H1 (cell line): ENCODE measurements at regions not wholly inside any gene's neighbourhood (a gene's known extent, or its start where the extent isn't known, plus 50 kb on each side); places are given as distances from the start of the nearest gene placed in this dataset.

Experiments
- CTCF ChIA-PET: fragments of 300-600 bp; sonication (Branson Sonifier 250); formaldehyde crosslinking; loops from one replicate; lab custom pipeline; 2021; ENCODE audit not compliant: partially characterized antibody; lab: Charles Lee
- POLR2A ChIA-PET: fragments of 300-600 bp; sonication (Branson Sonifier 250); formaldehyde crosslinking; loops from one replicate; lab custom pipeline; 2021; ENCODE audit warnings: inconsistent platforms; ENCODE audit not compliant: partially characterized antibody; lab: Charles Lee
- DNase-seq, 2 experiments: peaks; one replicate each; pipeline versions ENCODE4 v3.0.0 to v3.0.0-alpha.2; 2010 to 2022; ENCODE audit warnings: low spot score in 2 of 2, low read depth in 1 of 2, mixed read lengths in 1 of 2
- FAIRE-seq: peaks from 2 replicates; lab custom pipeline; 2011; peaks lifted over from hg19 to GRCh38; lab: Jason Lieb, UNC
- H2AFZ ChIP-seq: 2 replicates; pipeline ENCODE4 v1.8.1; 2012; ENCODE audit warnings: low read length, inconsistent platforms
- H2AK5ac ChIP-seq: 2 replicates; pipeline ENCODE4 v1.6.1; 2013; ENCODE audit warnings: low read depth, low read length
- H2BK120ac ChIP-seq: replicated peaks from 2 replicates; pipeline ENCODE3; 2013; ENCODE audit warnings: low read depth, low read length, inconsistent platforms
- H2BK12ac ChIP-seq: 2 replicates; pipeline ENCODE4 v1.6.1; 2013; ENCODE audit warnings: low read depth, low read length
- H2BK15ac ChIP-seq: 2 replicates; pipeline ENCODE4 v1.6.1; 2013; ENCODE audit warnings: low read length
- H2BK20ac ChIP-seq: 2 replicates; pipeline ENCODE4 v1.6.1; 2013; ENCODE audit warnings: low read length
- H2BK5ac ChIP-seq: 2 replicates; pipeline ENCODE4 v1.6.1; 2013; ENCODE audit warnings: low read depth, low read length
- H3K14ac ChIP-seq: 2 replicates; pipeline ENCODE4 v1.6.1; 2013; ENCODE audit warnings: inconsistent platforms; ENCODE audit not compliant: insufficient read length
- H3K18ac ChIP-seq: 2 replicates; pipeline ENCODE4 v1.6.1; 2013; ENCODE audit warnings: low read length; ENCODE audit errors: extremely low read depth
- H3K23ac ChIP-seq: 2 replicates; pipeline ENCODE4 v1.6.1; 2013; ENCODE audit warnings: inconsistent platforms; ENCODE audit not compliant: insufficient read length
- H3K23me2 ChIP-seq: 2 replicates; pipeline ENCODE4 v1.6.1; 2013; ENCODE audit warnings: low read depth, low read length
- H3K27ac ChIP-seq: 2 replicates; pipeline ENCODE4 v1.6.1; 2011; ENCODE audit warnings: low read depth, low read length, inconsistent platforms
- H3K27me3 ChIP-seq, 4 experiments: replicated peaks in 1 of 4; 1 replicate in 1 of 4; 2 replicates in 3 of 4; pipeline versions ENCODE4 v1.6.1 to v1.8.1; 2011 to 2013; ENCODE audit warnings: low read length in 3 of 4, mild to moderate bottlenecking in 3 of 4, inconsistent platforms in 2 of 4, mixed read lengths in 2 of 4, moderate library complexity in 1 of 4; ENCODE audit not compliant: control insufficient read depth in 3 of 4, insufficient read depth in 3 of 4; ENCODE audit errors: extremely low read depth in 1 of 4
- H3K36me3 ChIP-seq, 4 experiments: 2 replicates each; pipeline versions ENCODE4 v1.6.1 to v1.8.1; 2011 to 2013; ENCODE audit warnings: mild to moderate bottlenecking in 4 of 4, low read length in 3 of 4, moderate library complexity in 2 of 4, control low read depth in 1 of 4, inconsistent platforms in 1 of 4; ENCODE audit not compliant: insufficient read depth in 4 of 4, control insufficient read depth in 2 of 4
- H3K4ac ChIP-seq: replicated peaks from 2 replicates; pipeline ENCODE3; 2013; ENCODE audit warnings: low read length, low read depth, mixed read lengths, inconsistent platforms; ENCODE audit not compliant: insufficient read length
- H3K4me1 ChIP-seq, 4 experiments: replicated peaks in 1 of 4; 1 replicate in 1 of 4; 2 replicates in 3 of 4; pipeline versions ENCODE4 v1.6.1 to v1.8.1; 2011 to 2013; ENCODE audit warnings: low read length in 3 of 4, inconsistent platforms in 2 of 4, mixed read lengths in 1 of 4; ENCODE audit not compliant: insufficient read depth in 4 of 4, control insufficient read depth in 3 of 4
- H3K4me2 ChIP-seq, 2 experiments: 2 replicates each; pipeline versions ENCODE4 v1.6.1 to v1.8.1; 2011 to 2013; ENCODE audit warnings: low read depth in 2 of 2, low read length in 2 of 2, control low read depth in 1 of 2, inconsistent platforms in 1 of 2, mild to moderate bottlenecking in 1 of 2; ENCODE audit not compliant: insufficient read depth in 1 of 2
- H3K4me3 ChIP-seq, 4 experiments: fragments of 200-600, 300-600 bp in 1 of 4; sonication (generic), shearing (Covaris generic), sonication (Bioruptor Twin) in 1 of 4; 2 replicates each; pipeline versions ENCODE4 v1.5.1 to v1.8.1; 2011 to 2016; ENCODE audit warnings: low read length in 4 of 4, low read depth in 3 of 4, control low read depth in 2 of 4, inconsistent platforms in 2 of 4, mild to moderate bottlenecking in 2 of 4, mixed read lengths in 1 of 4, moderate library complexity in 1 of 4; ENCODE audit not compliant: insufficient read depth in 2 of 4; ENCODE audit errors: extremely low read depth in 1 of 4
- H3K56ac ChIP-seq: replicated peaks from 2 replicates; pipeline ENCODE3; 2013; ENCODE audit warnings: low read depth, mild to moderate bottlenecking, mixed read lengths, low read length, inconsistent platforms; ENCODE audit not compliant: insufficient read length
- H3K79me1 ChIP-seq: 2 replicates; pipeline ENCODE4 v1.6.1; 2013; ENCODE audit warnings: low read depth, low read length, control low read depth
- H3K79me2 ChIP-seq, 2 experiments: 2 replicates each; pipeline versions ENCODE4 v1.6.1 to v1.8.1; 2012 to 2013; ENCODE audit warnings: low read length in 2 of 2, mild to moderate bottlenecking in 2 of 2, inconsistent platforms in 1 of 2; ENCODE audit not compliant: insufficient read depth in 2 of 2, control insufficient read depth in 1 of 2
- H3K9ac ChIP-seq, 4 experiments: replicated peaks in 1 of 4; 1 replicate in 1 of 4; 2 replicates in 3 of 4; pipeline versions ENCODE4 v1.6.1 to v1.8.1; 2011 to 2013; ENCODE audit warnings: low read depth in 3 of 4, low read length in 3 of 4, control low read depth in 2 of 4, mild to moderate bottlenecking in 2 of 4, moderate library complexity in 2 of 4, inconsistent platforms in 1 of 4; ENCODE audit errors: extremely low read depth in 1 of 4
- H3K9me3 ChIP-seq, 2 experiments: 2 replicates each; pipeline versions ENCODE4 v1.6.1 to v1.8.1; 2012 to 2013; ENCODE audit warnings: mild to moderate bottlenecking in 2 of 2, moderate library complexity in 2 of 2, control low read depth in 1 of 2, inconsistent platforms in 1 of 2, low read depth in 1 of 2, low read length in 1 of 2, mixed read lengths in 1 of 2; ENCODE audit not compliant: insufficient read depth in 2 of 2
- H4K20me1 ChIP-seq, 2 experiments: replicated peaks in 1 of 2; 2 replicates each; pipeline versions ENCODE3 to v1.8.1; 2011 to 2013; ENCODE audit warnings: inconsistent platforms in 2 of 2, low read length in 2 of 2, mild to moderate bottlenecking in 1 of 2; ENCODE audit not compliant: insufficient read depth in 2 of 2, control insufficient read depth in 1 of 2
- H4K5ac ChIP-seq: 2 replicates; pipeline ENCODE4 v1.6.1; 2013; ENCODE audit warnings: low read length, low read depth, mixed read lengths, inconsistent platforms; ENCODE audit not compliant: insufficient read length
- H4K8ac ChIP-seq: 2 replicates; pipeline ENCODE4 v1.8.0; 2013; ENCODE audit warnings: mild to moderate bottlenecking, moderate library complexity, low read length, inconsistent platforms; ENCODE audit not compliant: insufficient read depth; ENCODE audit errors: extremely low read depth
- H4K91ac ChIP-seq: replicated peaks from 2 replicates; pipeline ENCODE3; 2013; ENCODE audit warnings: low read length, mixed read lengths, inconsistent platforms; ENCODE audit not compliant: insufficient read length
- POLR2A ChIP-seq, 2 experiments: IDR thresholded peaks; 1 replicate in 1 of 2; 2 replicates in 1 of 2; pipeline ENCODE4 v1.6.1; 2011; ENCODE audit warnings: low read depth in 2 of 2, low read length in 2 of 2, mild to moderate bottlenecking in 2 of 2; ENCODE audit errors: control extremely low read depth in 1 of 2
- RNF2 ChIP-seq: fragments of 200-900, 300-1000 bp; sonication (generic); IDR thresholded peaks from 2 replicates; pipeline ENCODE4 v1.7.1; 2016; ENCODE audit warnings: borderline replicate concordance, low read depth, mild to moderate bottlenecking, antibody characterized with exemption, low read length; ENCODE audit not compliant: poor library complexity, severe bottlenecking; ENCODE audit errors: missing control alignments
- RXRA ChIP-seq: IDR thresholded peaks from 2 replicates; pipeline ENCODE4 v1.6.1; 2011; ENCODE audit warnings: low read depth, mild to moderate bottlenecking, low read length, moderate library complexity; ENCODE audit not compliant: insufficient read depth
- USF2 ChIP-seq: IDR thresholded peaks from 2 replicates; pipeline ENCODE4 v1.6.1; 2011; ENCODE audit warnings: low read length, improper control_type of control experiment
- WGBS, 2 experiments: shearing (Covaris generic) in 1 of 2; methylation state at CpG; one replicate each; pipeline versions ENCODE4 v1.1.6 to v1.1.7; 2013 to 2015; ENCODE audit warnings: low lambda C conversion rate in 2 of 2, mixed read lengths in 2 of 2, inconsistent platforms in 1 of 2, low coverage in 1 of 2, missing lambda C conversion rate in 1 of 2; ENCODE audit not compliant: insufficient replicate concordance in 2 of 2, insufficient coverage in 1 of 2, insufficient read length in 1 of 2; ENCODE audit errors: extremely low coverage in 1 of 2, missing lambda C conversion rate in 1 of 2; 5-methylcytosine and 5-hydroxymethylcytosine counted together

DNA sequence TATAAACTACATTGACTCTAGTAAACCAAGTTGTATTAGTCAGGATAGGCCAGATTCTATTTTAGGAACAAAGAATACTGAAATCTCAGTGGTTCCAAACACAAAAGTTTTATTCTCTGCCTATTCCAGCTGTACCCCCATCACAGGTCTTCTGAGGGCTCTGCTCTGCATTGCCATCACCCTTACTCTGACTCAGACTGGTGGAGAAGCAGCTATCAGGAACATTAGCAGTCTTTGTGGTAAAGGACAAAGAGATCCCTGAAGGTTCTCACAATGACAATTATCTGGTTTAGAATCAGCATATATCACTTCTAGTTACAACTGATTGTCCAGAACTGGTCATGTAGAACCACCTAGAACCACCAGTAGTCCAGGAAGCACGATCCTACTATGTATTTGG is 251.1 kb downstream of the GLUD2 start:
- no peak overlapping the region for H3K4ac ChIP-seq
- H4K91ac ChIP-seq, result no peak overlapping the region

More for the DNA sequence above, 251.1 kb downstream of the GLUD2 start:
- Histone ChIP-seq H3K56ac (no peak overlapping the region), H3K79me1 (no peaks in the 10 kb centered on the region), H4K5ac (no peak overlapping the region), H2BK20ac (no peak overlapping the region), H2BK12ac (no peak overlapping the region), H3K4me2 (no peak overlapping the region), H4K20me1 (no peaks in the 10 kb centered on the region), H3K27me3 (no peaks in the 10 kb centered on the region), H3K23me2 (no peaks in the 10 kb centered on the region), H3K18ac (no peak overlapping the region), H2AFZ (no peak overlapping the region), H4K8ac (no peak overlapping the region), H2BK5ac (no peak overlapping the region), H3K9ac (no peak overlapping the region), H2BK15ac (no peak overlapping the region), H3K36me3 (no peaks in the 10 kb centered on the region), H3K23ac (no peak overlapping the region), H3K79me2 (no peaks in the 10 kb centered on the region), H2AK5ac (no peak overlapping the region), H3K4me3 (no peak overlapping the region), H3K4me1 (no peaks in the 10 kb centered on the region), H3K9me3 (0 out of 4 replicates have a peak, but pooled peaks cover 0 to 4% of the 10 kb centered on the region in 2 experiments), H3K14ac (no peak overlapping the region), H2BK120ac (no peak overlapping the region), H3K27ac (no peak overlapping the region)
- TF ChIP-seq USF2 (no peak), RNF2 (no peak), POLR2A (IDR thresholded peaks at IDR 0.05; ENCODE audit: control extremely low read depth in 1 of 2, low read depth in 2 of 2, low read length in 2 of 2) (no peak), RXRA (no peak)
- ChIA-PET CTCF (no interaction called here), POLR2A (no interaction called here)
- WGBS, 2 experiments, result 83% methylated on average over 1 of the region's 1 CpG; no CpG with 5 or more reads in 1 of the 2 experiments
- FAIRE-seq, result no peak
- no peak for DNase-seq
